ENCODE measurements at regions not wholly inside any gene's neighbourhood (a gene's known extent, or its start where the extent isn't known, plus 50 kb on each side); places are given as distances from the start of the nearest gene placed in this dataset.

DNA sequence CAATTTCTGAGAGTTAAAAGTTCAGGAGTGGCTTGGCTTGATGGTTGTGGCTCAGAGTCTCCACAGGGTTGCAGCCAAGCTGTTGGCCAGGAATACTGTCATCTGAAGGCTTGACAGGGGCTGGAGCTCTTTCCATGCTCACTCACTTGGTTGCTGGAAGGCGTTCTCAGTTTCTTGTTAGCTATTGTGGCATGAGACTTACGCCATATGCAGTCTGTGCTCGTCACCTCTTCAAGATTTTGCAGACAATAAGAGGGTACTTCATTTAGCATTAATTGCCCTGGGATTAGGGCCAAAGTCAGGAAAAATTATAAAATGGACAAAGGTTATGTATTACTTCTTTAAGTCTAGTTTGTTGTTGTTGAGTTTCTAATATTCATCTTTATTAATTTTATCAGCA is 380.6 kb upstream of the MAP3K7 start:
- no peak overlapping the region for H2BK12ac ChIP-seq (ENCODE audit: insufficient read length, low read depth, low read length)
- no peak overlapping the region for H3K23ac ChIP-seq (ENCODE audit: insufficient read length, low read depth, low read length)
- H3K9me3 ChIP-seq (ENCODE audit: control insufficient read depth, low read depth, low read length) = no peaks in the 10 kb centered on the region
- H3K9me3 Mint-ChIP-seq = peaks cover 2 to 3% of the 10 kb centered on the region in 2 experiments; a peak in 4 of 5 replicates
- WGBS (ENCODE audit: extremely low coverage, insufficient read length, low lambda C conversion rate) = no CpG with 5 or more reads among the region's 3 CpGs
- no peaks in the 10 kb centered on the region for H4K20me1 ChIP-seq (ENCODE audit: control insufficient read depth, insufficient read depth, insufficient read length)
- H3K27me3 Mint-ChIP-seq (ENCODE audit: low read depth) = peaks cover 14% of the 10 kb centered on the region
- peaks cover 0 to 4% (median 0%) of the 10 kb centered on the region in 3 experiments; a peak in 1 of 7 replicates for H3K36me3 Mint-ChIP-seq (ENCODE audit: insufficient read depth in 1 of 3, low read depth in 3 of 3)
- H3K4me1 Mint-ChIP-seq = peaks cover 14 to 18% of the 10 kb centered on the region in 2 experiments
- H4K91ac ChIP-seq (ENCODE audit: insufficient read length, low read depth, low read length) = no peak overlapping the region
- DNase-seq = no peak
- no peak overlapping the region for H3K4me2 ChIP-seq (ENCODE audit: insufficient read depth, insufficient read length, low read length)
- no peak overlapping the region for H3K56ac ChIP-seq (ENCODE audit: insufficient read length, low read depth, low read length)
- no peaks in the 10 kb centered on the region for H3K27me3 ChIP-seq (ENCODE audit: insufficient read depth, low read length)
- no peaks in the 10 kb centered on the region for H3K23me2 ChIP-seq (ENCODE audit: insufficient read length, low read depth, low read length, poor library complexity, severe bottlenecking)
- H3K79me2 ChIP-seq (ENCODE audit: insufficient read depth, low read length) = no peaks in the 10 kb centered on the region
- H3T11ph ChIP-seq (ENCODE audit: low read length) = no peak overlapping the region
- H3K79me1 ChIP-seq (ENCODE audit: insufficient read depth, low read depth, low read length, poor library complexity, severe bottlenecking) = no peaks in the 10 kb centered on the region
- no peaks in the 10 kb centered on the region; the same call in 1 of the 2 replicates for H3K4me1 ChIP-seq (ENCODE audit: insufficient read depth, low read length)
- no peak overlapping the region for H2BK5ac ChIP-seq (ENCODE audit: insufficient read length, low read length)
- H4K5ac ChIP-seq (ENCODE audit: insufficient read length, low read depth, low read length) = no peak overlapping the region
- no peak overlapping the region for H2BK120ac ChIP-seq (ENCODE audit: low read depth, low read length, poor library complexity, severe bottlenecking)
- H2AK5ac ChIP-seq (ENCODE audit: insufficient read length, low read length) = no peak overlapping the region
- TF ChIP-seq, protein P1, sequence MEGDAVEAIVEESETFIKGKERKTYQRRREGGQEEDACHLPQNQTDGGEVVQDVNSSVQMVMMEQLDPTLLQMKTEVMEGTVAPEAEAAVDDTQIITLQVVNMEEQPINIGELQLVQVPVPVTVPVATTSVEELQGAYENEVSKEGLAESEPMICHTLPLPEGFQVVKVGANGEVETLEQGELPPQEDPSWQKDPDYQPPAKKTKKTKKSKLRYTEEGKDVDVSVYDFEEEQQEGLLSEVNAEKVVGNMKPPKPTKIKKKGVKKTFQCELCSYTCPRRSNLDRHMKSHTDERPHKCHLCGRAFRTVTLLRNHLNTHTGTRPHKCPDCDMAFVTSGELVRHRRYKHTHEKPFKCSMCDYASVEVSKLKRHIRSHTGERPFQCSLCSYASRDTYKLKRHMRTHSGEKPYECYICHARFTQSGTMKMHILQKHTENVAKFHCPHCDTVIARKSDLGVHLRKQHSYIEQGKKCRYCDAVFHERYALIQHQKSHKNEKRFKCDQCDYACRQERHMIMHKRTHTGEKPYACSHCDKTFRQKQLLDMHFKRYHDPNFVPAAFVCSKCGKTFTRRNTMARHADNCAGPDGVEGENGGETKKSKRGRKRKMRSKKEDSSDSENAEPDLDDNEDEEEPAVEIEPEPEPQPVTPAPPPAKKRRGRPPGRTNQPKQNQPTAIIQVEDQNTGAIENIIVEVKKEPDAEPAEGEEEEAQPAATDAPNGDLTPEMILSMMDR (conservative IDR thresholded peaks at IDR 0.05) = no peak
- H2AFZ ChIP-seq (ENCODE audit: low read length) = no peak overlapping the region
- H2BK15ac ChIP-seq (ENCODE audit: low read depth, low read length) = no peak overlapping the region
- no peak overlapping the region for H3K27ac ChIP-seq (ENCODE audit: insufficient read length, low read depth, low read length)
- H3K27ac Mint-ChIP-seq = no peak overlapping the region
- H4K8ac ChIP-seq (replicated peaks; ENCODE audit: insufficient read length, low read depth, low read length) = no peak overlapping the region
- no peak overlapping the region for H2BK20ac ChIP-seq (ENCODE audit: low read depth, low read length, poor library complexity, severe bottlenecking)
- H3K4ac ChIP-seq (ENCODE audit: low read depth, low read length) = no peak overlapping the region
- H3K9ac ChIP-seq (ENCODE audit: extremely low read depth, insufficient read length, low read length) = no peak overlapping the region
- H3K14ac ChIP-seq (ENCODE audit: insufficient read depth, low read length) = no peak overlapping the region
- no peak overlapping the region for H3K18ac ChIP-seq (ENCODE audit: insufficient read length, low read depth, low read length)
- H3K4me3 Mint-ChIP-seq = no peak overlapping the region

All from H9 (cell line).